ENCODE measurements at regions not wholly inside any gene's neighbourhood (a gene's known extent, or its start where the extent isn't known, plus 50 kb on each side); places are given as distances from the start of the nearest gene placed in this dataset.

DNA sequence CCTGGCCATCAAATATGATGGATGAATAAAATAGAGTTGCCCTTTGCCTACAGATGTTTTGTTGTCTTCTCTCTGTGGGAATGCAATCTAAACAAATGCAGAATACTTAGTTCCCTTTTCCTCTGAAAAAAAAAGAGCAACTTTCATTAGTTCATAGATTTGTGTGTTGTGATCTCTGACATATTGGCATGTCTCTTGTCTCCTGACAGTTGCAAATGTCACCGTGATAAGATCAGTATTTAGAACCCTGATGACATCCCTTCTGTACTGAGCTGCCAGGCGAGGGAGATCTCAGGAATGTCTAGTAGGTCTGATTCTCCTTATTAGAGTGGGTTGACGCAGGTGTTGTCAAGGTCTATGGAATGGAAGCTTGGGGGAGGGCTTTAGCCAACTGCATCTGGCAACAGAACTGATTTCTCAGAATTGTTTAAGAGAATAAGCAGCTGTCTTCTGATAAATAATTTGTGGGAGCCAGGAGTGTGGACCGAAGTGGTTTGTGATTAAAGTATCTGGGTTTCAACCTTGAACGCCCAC lies 130.4 kb downstream of the GALR1 start:
- in situ Hi-C loops (cut with MboI; ENCODE audit: low pct_ligation_motif_present in 1 of 4, low pct_unique_long_range_greater_than_20kb in 1 of 4, low sequenced_read_pairs in 3 of 4): no loop called here
- no peaks in the 10 kb centered on the region for H3K36me3 ChIP-seq
- DNase-seq: no peak
- intact Hi-C loops (cut with DNase I; ENCODE audit: low total_unique reads): no loop called here
- WGBS, 2 donors (ENCODE audit: low coverage in 1 of 2): 70 to 71% methylated on average over 2 to 5 of the region's 5 CpGs
- no peaks in the 10 kb centered on the region for H3K9me3 ChIP-seq
- TF ChIP-seq CTCF (IDR thresholded peaks at IDR 0.05) (no peak), POLR2A (IDR thresholded peaks at IDR 0.05) (no peak)
- H3K4me1 ChIP-seq: no peaks in the 10 kb centered on the region
- H3K27ac ChIP-seq: no peak overlapping the region
- no peaks in the 10 kb centered on the region for H3K27me3 ChIP-seq
- H3K4me3 ChIP-seq: no peak overlapping the region

- H3K9me3 ChIP-seq: no peaks in the 10 kb centered on the region
- H3K4me3 ChIP-seq: no peak overlapping the region
- WGBS, 2 donors (ENCODE audit: low coverage in 1 of 2): 83 to 86% methylated on average over 5 of the region's 5 CpGs
- DNase-seq: no peak
- H3K27me3 ChIP-seq: no peaks in the 10 kb centered on the region
- in situ Hi-C loops (cut with MboI; ENCODE audit: low pct_ligation_motif_present in 1 of 4, low pct_unique_long_range_greater_than_20kb in 1 of 4, low sequenced_read_pairs in 3 of 4) (no loop called here), intact Hi-C loops (cut with DNase I; ENCODE audit: low total_unique reads) (no loop called here)
- TF ChIP-seq CTCF (IDR thresholded peaks at IDR 0.05) (no peak), POLR2AphosphoS5 (IDR thresholded peaks at IDR 0.05) (no peak), EP300 (IDR thresholded peaks at IDR 0.05; ENCODE audit: low read depth) (no peak), POLR2A (IDR thresholded peaks at IDR 0.05) (no peak)
- H3K36me3 ChIP-seq: no peaks in the 10 kb centered on the region
- H3K4me1 ChIP-seq: no peaks in the 10 kb centered on the region
- no peak overlapping the region for H3K27ac ChIP-seq
These were observed 131.0 kb downstream of the GALR1 start for GRCh38 chr18:77380695-77381094.

DNA sequence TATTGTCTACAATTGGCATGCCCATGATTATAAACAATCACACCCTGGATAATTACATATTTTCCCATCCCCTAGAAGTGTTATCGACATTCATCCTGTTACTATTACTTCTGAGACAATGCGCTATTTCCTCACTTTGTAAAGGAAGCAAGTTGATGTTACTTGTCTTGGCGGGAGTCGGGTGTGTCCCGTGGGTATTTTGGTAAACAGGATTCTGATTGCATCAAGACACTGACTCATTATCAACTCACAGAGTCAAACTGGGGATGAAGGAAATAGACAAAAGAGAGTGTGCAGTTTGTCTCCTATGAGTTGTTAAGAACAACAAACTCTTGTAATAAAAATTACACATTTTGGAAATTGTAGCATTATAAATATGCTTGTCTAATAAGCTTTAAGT lies 142.7 kb downstream of the GALR1 start:
- Histone ChIP-seq H3K27me3 (no peaks in the 10 kb centered on the region), H3K4me1 (peaks cover 0 to 13% (median 9%) of the 10 kb centered on the region in 4 donors), H3K9me3 (peaks cover 0 to 3% of the 10 kb centered on the region in 2 donors), H3K27ac (no peak overlapping the region), H3K36me3 (no peaks in the 10 kb centered on the region), H3K4me3 (no peak overlapping the region)
- DNase-seq: no peak
- TF ChIP-seq POLR2AphosphoS5 (IDR thresholded peaks at IDR 0.05) (no peak), POLR2A (IDR thresholded peaks at IDR 0.05) (no peak), EP300 (IDR thresholded peaks at IDR 0.05; ENCODE audit: low read depth) (no peak)
- 75 to 77% methylated on average over 5 of the region's 5 CpGs for WGBS, 2 donors (ENCODE audit: low coverage in 1 of 2)
- intact Hi-C loops (cut with DNase I; ENCODE audit: low total_unique reads): no loop called here
- in situ Hi-C loops (cut with MboI; ENCODE audit: low pct_ligation_motif_present in 1 of 4, low pct_unique_long_range_greater_than_20kb in 1 of 4, low sequenced_read_pairs in 3 of 4): no loop called here

DNA sequence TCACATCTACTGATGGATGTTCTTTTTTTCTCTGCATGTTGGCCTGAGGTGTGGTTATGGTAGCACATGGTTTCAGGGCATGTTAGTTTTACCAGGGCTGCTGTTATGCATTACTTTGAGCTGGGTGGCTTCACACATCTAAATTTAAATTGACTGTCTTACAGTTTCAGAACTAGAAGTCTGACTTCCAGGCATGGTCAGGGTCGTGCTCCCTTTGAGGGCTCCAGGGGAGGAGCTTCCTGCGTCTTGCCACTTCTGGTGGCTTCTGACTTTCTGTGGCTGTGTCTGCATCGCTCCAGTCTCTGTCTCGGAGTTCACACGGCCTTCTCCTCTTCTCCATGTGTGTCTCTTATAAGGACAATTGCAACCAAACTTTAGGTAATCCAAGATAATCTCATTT lies 143.9 kb downstream of the GALR1 start:
- no peak for TF ChIP-seq CTCF (IDR thresholded peaks at IDR 0.05)
- no peak for TF ChIP-seq POLR2AphosphoS5 (IDR thresholded peaks at IDR 0.05)
- no peak for TF ChIP-seq POLR2A (IDR thresholded peaks at IDR 0.05)
- TF ChIP-seq EP300 (IDR thresholded peaks at IDR 0.05; ENCODE audit: low read depth): no peak
- H3K4me1 ChIP-seq: peaks cover 0 to 15% (median 9%) of the 10 kb centered on the region in 4 donors
- DNase-seq: no peak
- no peak overlapping the region for H3K4me3 ChIP-seq
- H3K36me3 ChIP-seq: no peaks in the 10 kb centered on the region
- in situ Hi-C loops (cut with MboI; ENCODE audit: low pct_ligation_motif_present in 1 of 4, low pct_unique_long_range_greater_than_20kb in 1 of 4, low sequenced_read_pairs in 3 of 4): no loop called here
- no peak overlapping the region for H3K27ac ChIP-seq
- no peaks in the 10 kb centered on the region for H3K27me3 ChIP-seq
- intact Hi-C loops (cut with DNase I; ENCODE audit: low total_unique reads): no loop called here
- H3K9me3 ChIP-seq: peaks cover 0 to 3% of the 10 kb centered on the region in 2 donors
- WGBS, 2 donors (ENCODE audit: low coverage in 1 of 2): 74 to 93% methylated on average over 3 to 5 of the region's 5 CpGs

DNA sequence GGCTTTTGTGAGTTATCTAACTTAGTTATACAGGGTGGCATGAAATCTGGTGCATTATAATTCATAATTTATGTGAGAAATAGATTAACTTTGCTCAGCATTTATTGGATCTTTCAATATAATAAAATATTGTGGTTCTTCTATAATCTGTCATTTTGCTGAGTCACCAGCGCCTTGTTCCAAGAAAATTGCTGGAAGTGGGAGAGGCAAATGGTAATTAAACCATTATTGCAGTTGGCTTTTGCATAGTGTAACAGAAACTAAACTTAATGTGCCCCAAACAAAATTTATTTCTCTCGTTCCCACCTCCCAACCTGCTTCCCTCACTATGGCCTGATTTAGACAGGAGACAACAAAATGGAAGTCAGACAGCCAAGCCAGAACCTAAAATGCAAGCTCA lies 146.3 kb downstream of the GALR1 start:
- 25 to 40% methylated on average over 2 of the region's 2 CpGs for WGBS, 2 donors (ENCODE audit: low coverage in 1 of 2)
- DNase-seq: peak; percentile 39
- Histone ChIP-seq H3K9me3 (peaks cover 0 to 3% of the 10 kb centered on the region in 2 donors), H3K36me3 (no peaks in the 10 kb centered on the region), H3K27me3 (no peaks in the 10 kb centered on the region), H3K4me3 (no peak overlapping the region), H3K4me1 (peaks cover 0 to 15% (median 9%) of the 10 kb centered on the region in 4 donors), H3K27ac (peak overlapping the region in 1 of 4 donors; percentile 54)
- intact Hi-C loops (cut with DNase I; ENCODE audit: low total_unique reads): no loop called here
- in situ Hi-C loops (cut with MboI; ENCODE audit: low pct_ligation_motif_present in 1 of 4, low pct_unique_long_range_greater_than_20kb in 1 of 4, low sequenced_read_pairs in 3 of 4): no loop called here
- TF ChIP-seq EP300 (IDR thresholded peaks at IDR 0.05; ENCODE audit: low read depth) (no peak), POLR2AphosphoS5 (IDR thresholded peaks at IDR 0.05) (no peak), CTCF (IDR thresholded peaks at IDR 0.05) (no peak), POLR2A (IDR thresholded peaks at IDR 0.05) (no peak)
